ENCODE measurements at regions not wholly inside any gene's neighbourhood (a gene's known extent, or its start where the extent isn't known, plus 50 kb on each side); places are given as distances from the start of the nearest gene placed in this dataset.

- Histone ChIP-seq H3K36me3 (no peaks in the 10 kb centered on the region), H3K9me3 (peaks cover 0 to 42% (median 14%) of the 10 kb centered on the region in 11 donors), H3K27ac (no peak overlapping the region), H3K4me1 (no peaks in the 10 kb centered on the region), H3K27me3 (no peaks in the 10 kb centered on the region), H3K4me3 (no peak overlapping the region)
- ATAC-seq (no peak), DNase-seq (no peak)
- intact Hi-C loops (cut with DNase I) = no loop called here
- 64 to 73% methylated on average over 2 of the region's 2 CpGs for WGBS, 2 donors
- TF ChIP-seq, protein P1, sequence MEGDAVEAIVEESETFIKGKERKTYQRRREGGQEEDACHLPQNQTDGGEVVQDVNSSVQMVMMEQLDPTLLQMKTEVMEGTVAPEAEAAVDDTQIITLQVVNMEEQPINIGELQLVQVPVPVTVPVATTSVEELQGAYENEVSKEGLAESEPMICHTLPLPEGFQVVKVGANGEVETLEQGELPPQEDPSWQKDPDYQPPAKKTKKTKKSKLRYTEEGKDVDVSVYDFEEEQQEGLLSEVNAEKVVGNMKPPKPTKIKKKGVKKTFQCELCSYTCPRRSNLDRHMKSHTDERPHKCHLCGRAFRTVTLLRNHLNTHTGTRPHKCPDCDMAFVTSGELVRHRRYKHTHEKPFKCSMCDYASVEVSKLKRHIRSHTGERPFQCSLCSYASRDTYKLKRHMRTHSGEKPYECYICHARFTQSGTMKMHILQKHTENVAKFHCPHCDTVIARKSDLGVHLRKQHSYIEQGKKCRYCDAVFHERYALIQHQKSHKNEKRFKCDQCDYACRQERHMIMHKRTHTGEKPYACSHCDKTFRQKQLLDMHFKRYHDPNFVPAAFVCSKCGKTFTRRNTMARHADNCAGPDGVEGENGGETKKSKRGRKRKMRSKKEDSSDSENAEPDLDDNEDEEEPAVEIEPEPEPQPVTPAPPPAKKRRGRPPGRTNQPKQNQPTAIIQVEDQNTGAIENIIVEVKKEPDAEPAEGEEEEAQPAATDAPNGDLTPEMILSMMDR (IDR thresholded peaks at IDR 0.05) = no peak
Observed at GRCh38 chr7:9100289-9100688, 666.9 kb downstream of the NXPH1 start.

DNA sequence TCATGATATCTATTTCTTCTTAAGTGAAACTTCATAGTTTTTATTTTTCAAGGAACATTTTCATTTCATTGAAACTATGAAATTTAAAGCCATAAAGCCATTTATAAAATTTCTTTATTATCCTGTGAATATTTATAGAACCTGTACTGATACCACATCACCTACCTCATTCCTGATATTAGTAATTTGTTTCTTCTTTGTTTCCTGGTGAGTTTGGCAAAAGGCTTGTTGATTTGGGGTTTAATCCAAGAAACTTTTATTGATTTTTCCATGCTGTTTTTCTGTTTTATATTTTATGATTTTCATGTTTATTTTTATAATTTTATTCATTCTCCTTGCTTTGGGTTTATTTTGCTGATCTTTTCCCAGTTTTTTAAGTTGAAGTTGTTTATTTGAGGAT, 669.4 kb downstream of the NXPH1 start:
- Histone ChIP-seq H3K9me3 (peaks cover 0 to 44% (median 15%) of the 10 kb centered on the region in 11 donors), H3K27ac (no peak overlapping the region), H3K36me3 (no peaks in the 10 kb centered on the region), H3K4me1 (no peaks in the 10 kb centered on the region), H3K4me3 (no peak overlapping the region), H3K27me3 (no peaks in the 10 kb centered on the region)
- no peak for DNase-seq
- no peak for ATAC-seq
- TF ChIP-seq, protein P1 (IDR thresholded peaks at IDR 0.05) = no peak
- intact Hi-C loops (cut with DNase I) = no loop called here

DNA sequence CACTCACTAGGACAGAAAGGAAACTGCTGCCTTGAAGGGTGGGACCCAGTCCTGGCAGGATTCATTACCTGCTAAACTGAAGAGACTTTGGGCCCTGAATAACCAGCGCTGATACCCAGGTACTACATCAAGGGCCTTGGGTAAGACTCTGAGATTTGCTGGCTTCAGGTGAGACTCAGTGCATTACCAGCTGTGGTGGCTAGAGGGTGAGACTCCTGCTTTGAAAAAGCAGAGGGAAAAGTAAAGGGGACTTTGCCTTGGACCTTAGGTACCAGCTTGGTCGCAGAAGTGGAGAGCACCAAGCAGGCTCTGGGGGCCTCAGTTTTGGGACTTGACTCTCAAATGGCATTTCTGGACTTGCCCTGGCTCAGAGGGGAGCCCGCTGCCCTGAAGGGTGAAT, 673.3 kb downstream of the NXPH1 start:
- Histone ChIP-seq H3K4me1 (no peaks in the 10 kb centered on the region), H3K36me3 (no peaks in the 10 kb centered on the region), H3K9me3 (peaks cover 0 to 61% (median 7%) of the 10 kb centered on the region in 11 donors), H3K27ac (no peak overlapping the region), H3K4me3 (no peak overlapping the region), H3K27me3 (no peaks in the 10 kb centered on the region)
- TF ChIP-seq, protein P1 (IDR thresholded peaks at IDR 0.05) = no peak
- no peak for DNase-seq
- 84 to 92% methylated on average over 3 of the region's 3 CpGs for WGBS, 2 donors
- no peak for ATAC-seq
- intact Hi-C loops (cut with DNase I) = no loop called here

DNA sequence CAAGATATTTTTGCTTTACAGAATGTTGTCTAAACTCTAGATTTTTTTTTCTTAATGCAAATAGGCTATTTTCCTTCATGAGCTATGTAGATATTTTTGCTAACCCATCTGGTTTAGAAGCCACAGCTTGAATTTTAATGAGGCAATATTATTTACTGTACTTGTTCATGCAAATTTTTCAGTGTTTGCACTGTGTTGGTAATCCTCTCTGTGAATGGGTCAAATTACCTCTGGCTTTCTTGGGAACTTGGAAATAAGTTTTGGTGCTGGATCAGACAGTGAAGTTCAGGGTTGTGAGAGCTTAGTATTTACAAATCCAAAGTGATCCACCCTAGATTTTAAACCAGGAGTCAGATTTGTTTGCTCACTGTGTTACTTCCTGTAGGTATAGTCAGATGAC, 686.9 kb downstream of the NXPH1 start:
- intact Hi-C loops (cut with DNase I) = no loop called here
- ATAC-seq = no peak

More for the DNA sequence above, 686.9 kb downstream of the NXPH1 start:
- Histone ChIP-seq H3K36me3 (no peaks in the 10 kb centered on the region), H3K4me1 (no peaks in the 10 kb centered on the region), H3K27me3 (no peaks in the 10 kb centered on the region), H3K27ac (no peak overlapping the region), H3K9me3 (no peaks in the 10 kb centered on the region), H3K4me3 (no peak overlapping the region)
- no peak for DNase-seq
- TF ChIP-seq, protein P1 (IDR thresholded peaks at IDR 0.05) = no peak

All from heart right ventricle (tissue), 16 donors.